ENCODE measurements at regions not wholly inside any gene's neighbourhood (a gene's known extent, or its start where the extent isn't known, plus 50 kb on each side); places are given as distances from the start of the nearest gene placed in this dataset.
"Not testable (repeated sequence)": the region's sequence is repeated elsewhere in the genome, so short reads cannot be mapped to it uniquely, and the experiment has no call there.

DNA sequence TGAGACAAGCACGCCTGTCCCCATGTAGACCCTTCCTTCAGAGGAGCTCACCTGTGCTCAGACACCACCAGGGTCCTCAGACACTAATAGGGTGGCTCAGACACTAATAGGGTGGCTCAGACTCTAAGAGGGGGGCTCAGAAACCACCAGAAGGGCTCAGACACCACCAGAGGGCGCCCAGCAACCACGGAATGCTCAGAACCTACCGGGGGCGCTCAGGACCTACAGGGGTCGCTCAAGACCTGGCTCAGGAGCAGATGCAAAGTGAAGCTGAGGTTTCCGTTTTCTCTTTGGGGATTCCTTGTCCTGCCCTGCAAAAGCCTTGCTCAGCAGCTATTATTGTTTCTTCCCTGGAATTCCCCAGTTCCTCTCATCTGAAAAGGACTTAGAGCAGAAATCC is 172.1 kb downstream of the POTEB start:
- DNase-seq = not testable (repeated sequence)

DNA sequence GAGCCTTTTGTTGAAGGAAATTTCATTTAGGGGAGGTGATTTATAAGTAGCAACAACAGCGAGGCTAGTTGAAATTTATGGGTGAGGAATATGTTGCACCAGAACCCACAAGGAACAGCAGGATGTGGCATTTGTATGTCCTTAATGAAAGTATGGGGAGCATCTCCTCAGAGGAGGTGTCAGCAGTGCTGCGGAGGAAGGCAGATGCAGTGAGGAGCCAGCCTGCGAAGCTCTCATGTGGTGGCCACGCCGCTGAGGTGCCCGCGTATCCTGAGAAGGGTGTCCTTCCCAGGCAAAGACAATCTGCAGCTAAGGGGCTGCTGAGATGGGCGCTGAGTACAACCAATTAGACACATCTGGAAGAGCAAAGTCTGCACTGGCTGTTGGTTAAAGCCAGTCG is 178.9 kb downstream of the POTEB start:
- not testable (repeated sequence) for DNase-seq

DNA sequence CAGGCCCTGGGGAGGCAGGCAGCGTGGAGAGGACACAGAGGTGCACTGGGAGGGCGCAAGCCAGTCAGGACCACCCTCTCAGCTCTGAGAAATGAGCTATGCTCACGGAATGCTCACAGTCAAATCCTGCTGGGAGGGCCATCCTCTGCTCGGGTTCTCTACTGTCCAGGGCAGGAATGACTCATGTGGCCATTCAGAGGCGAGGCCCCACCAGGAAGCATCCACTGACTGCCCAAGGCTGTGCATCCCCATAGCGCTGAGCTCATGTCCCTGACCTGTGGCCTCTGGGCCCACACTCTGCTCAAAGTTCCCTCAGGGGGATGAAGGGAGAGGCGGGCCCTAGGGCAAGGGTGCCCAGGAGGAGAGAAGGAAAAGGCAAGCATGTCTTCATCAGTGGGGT is 182.4 kb downstream of the POTEB start:
- not testable (repeated sequence) for DNase-seq

DNA sequence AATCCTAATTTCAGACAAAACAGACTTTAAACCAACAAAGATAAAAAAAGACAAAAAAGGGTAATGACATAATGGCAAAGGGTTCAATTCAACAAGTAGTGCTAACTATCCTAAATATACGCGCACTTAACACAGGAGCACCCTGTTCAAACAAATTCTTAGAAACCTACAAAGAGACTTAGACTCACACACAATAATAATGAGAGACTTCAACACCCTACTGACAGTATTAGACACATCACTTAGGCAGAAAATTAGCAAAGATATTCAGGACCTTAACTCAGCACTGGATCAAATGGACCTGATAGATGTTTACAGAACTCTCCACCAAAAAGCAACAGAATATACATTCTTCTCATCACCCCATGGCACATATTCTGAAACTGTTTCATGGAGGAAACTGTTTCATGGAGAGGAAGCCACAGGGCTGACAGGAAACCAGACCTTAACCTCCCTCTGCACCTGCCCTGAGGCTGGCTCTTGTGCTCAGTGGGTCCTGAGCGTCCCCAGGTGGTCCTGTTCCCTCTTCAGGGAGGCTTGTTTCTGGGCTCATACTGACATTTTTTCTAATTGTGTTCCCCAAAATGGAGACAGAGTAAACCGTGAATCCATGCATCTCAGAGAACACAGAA is 184.9 kb downstream of the POTEB start:
- DNase-seq = not testable (repeated sequence)

DNA sequence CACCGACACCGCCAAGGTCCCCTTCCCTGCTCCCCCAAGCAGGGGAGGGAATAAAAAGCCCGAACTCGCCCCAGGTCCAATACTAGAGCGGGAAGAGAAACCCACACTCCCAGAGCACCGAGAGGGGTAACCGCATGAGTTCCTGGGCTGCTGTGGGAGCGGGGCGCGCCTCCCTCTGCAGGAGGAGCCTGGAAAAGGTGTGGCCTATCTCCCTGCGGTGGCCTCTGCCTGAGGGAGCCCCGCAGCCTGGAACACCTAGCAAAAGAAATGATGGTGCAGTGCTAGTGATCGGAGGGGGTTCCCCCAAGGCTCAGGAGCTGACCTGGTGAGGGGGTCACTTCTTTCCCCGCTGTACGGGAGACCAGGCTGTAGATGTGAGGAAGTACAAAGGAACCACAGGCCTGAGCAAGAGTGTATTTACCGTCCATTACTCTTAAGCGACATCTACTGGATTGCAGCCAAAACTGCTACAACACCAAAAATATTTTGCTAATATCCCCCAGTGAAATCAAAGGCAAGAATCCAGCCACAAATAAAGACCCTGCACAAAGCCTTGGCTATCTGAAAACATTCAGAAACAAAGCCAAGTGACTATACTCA is 216.6 kb upstream of the POTEB3 start:
- not testable (repeated sequence) for DNase-seq

DNA sequence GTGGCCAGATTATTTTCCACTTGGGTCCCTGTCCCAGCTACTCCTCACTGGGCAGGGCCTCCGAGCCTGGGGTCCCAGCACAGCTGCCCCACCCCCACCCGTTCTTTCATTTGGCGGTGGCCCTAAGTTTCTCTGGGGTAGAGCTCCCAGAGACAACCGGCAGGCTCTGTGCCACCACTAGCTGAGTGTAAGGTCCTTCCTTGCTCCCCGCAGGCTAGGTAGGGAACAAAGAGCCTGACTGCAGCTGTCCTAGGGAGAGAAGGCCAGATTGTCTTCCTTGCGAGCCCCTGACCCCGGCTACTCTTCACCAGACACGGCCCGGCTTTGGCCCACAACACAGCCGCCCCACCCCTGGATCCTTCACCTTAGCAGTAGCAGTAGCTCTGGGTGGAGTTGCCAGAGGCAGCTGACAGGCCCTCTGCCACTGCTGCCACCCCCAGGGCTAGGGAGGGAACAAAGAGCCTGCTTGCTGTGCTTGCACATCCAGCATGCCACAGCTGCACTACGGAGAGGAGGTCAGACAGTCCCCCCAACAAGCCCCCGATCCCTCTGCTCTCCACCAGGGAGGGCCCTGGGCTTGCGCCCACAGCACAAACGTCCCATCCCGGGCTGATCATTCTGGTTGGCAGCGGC is 215.9 kb upstream of the POTEB3 start:
- not testable (repeated sequence) for DNase-seq

DNA sequence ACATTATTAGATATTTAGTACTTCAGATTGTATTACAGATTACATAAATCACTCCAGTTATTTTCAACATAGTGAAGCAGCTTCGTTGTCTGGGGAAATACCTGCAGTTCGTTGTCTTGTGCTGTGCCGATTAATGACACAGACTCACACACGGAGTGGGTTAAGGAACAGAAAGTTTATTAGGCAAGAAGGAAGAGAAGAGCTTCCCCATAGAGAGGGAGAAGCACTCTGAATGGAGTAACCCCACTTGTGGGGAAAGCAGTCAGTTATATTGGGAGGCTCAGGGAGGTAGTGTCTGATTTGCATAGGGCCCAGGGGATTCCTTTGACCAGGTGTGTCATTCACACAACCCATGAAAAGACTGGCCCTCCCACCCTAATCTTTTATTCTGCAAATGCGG is 213.4 kb upstream of the POTEB3 start:
- not testable (repeated sequence) for DNase-seq

DNA sequence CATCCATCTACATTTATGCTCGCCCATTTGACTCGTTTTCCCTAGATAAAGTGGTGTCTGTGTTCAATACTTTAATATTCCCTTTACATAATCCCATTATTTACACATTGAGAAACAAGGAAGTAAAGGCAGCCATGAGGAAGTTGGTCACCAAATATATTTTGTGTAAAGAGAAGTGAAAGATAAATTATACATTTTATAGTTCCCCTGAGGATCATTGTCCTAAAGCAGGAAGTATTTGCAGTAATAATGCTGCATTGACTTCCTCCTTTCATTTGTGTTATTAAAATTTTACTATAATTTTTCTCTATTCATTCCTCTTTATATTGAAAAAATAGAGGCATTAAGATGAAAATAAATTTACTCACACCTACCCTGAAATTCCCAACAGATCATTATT is 198.5 kb upstream of the POTEB3 start:
- DNase-seq = not testable (repeated sequence)

DNA sequence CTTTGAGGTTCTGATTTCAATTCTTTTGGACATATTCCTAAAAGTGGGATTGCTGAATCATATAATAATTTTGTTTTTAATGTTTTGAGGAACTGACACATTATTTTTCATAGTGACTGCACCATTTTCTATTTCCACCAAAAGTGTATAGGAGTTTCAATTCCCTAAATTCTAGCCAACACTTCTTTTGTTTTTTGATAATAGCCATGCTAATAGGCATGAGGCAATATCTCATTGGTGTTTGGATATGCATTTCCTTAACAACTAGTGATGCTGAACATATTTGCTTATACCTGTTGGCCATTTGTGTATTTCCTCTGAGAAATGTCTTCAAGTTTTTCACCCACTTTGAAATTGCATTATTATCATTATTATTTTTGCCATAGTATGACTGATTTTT is 186.4 kb upstream of the POTEB3 start:
- DNase-seq = not testable (repeated sequence)

DNA sequence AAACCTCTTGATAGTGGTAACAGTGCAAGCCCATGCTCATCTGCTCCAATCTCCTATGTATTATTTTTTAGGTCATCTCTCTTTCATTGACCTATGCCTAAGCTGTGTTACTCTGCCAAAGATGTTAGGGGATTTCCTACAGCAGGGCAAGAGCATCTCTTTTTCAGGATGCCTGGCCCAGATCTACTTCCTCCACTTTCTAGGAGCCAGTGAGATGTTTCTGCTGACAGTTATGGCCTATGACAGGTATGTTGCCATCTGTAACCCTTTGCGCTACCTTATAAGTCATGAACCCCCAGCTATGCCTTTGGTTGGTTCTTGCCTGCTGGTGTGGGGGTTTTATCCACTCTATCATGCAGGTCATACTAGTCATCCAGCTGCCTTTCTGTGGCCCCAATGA is 168.9 kb upstream of the POTEB3 start:
- not testable (repeated sequence) for DNase-seq

DNA sequence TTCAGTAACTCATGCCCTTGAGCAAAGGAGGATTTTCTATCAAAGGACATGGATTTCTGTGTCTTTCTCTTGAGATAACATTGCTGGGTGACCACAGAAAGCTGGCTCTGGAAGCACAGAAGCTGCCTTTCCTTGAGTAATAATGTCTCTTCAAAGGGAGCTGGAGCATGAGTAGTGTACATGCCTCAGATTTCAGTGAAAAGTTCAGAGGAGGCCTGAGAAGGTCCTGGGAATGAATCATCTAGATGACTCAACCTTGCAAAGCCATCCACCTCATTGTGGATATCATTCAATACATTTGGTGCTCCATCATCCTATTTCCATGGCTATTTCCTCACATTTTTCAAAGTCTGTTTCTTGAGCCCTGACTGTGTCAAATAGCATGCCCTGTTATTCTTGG is 125.1 kb upstream of the POTEB3 start:
- not testable (repeated sequence) for DNase-seq

DNA sequence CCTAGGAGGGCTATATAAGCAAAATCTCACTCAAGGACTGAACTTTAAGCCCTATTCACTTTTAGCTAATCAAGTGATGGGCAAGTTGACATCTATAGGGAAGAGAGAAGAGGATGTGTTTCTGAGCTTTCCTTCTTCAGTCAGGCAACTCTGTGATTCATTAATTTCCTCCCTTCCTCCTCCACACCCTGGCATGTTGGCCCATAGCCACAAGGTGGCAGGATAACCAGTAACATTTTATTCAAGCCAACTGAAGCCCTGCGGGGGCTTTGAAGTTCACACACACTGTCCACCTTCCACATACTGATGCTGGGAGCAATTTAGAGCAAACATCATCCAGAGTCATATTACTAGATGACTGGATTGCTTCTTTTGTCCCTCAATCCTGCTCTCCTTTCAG is 111.5 kb upstream of the POTEB3 start:
- not testable (repeated sequence) for DNase-seq

DNA sequence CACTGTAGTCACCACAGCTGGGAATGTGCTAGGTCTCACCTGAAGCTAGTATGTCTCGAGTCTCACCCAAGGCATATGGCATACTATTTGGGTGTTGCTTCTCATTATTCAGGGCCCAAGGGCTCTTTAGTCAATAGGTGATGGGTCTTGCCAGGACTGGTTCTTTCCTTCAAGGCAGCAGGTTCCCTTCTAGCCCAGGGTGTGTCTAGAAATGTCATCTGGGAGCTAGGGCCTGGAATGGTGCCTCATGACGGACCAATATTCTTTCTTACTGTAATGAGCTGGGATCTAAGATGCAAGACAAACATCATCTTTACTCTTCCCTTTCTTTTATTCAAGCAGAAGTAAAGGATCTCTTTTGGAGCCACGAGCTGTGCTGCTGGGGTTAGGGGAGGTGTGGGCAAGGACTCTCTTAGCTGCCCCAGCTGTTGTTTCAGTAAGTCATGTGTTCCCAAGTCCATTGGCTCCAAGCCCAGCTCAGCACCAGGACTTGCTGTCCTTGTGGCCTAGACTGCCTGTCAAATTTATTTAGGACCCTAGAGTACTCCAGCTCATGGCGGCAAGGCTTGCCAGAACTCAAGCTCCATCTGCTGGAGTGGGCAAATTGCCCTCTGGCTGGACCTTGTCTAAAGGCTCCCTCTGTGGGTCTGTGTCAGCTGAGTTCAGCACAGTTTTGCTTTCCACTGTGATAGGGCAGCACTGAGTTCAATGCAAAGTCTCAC is 106.0 kb upstream of the POTEB3 start:
- not testable (repeated sequence) for DNase-seq

DNA sequence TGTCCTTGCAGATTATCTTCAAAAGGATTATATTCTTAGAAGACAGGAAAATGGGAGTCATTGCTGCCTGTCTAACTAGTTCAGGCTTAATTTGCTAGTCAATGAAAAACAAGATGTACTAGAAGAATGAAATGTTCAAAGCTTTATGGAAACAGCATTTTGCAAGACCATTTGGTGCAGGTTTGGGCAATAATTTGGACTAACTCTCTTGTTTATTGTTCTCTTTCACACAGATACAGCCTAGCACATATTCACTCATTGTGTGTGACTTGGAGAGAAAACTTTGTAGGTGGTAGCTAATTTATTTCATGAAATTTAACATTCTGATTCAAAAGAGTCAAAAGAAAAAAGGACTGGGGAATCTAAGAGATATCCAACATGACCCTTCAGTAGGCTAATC is 92.5 kb upstream of the POTEB3 start:
- not testable (repeated sequence) for DNase-seq

DNA sequence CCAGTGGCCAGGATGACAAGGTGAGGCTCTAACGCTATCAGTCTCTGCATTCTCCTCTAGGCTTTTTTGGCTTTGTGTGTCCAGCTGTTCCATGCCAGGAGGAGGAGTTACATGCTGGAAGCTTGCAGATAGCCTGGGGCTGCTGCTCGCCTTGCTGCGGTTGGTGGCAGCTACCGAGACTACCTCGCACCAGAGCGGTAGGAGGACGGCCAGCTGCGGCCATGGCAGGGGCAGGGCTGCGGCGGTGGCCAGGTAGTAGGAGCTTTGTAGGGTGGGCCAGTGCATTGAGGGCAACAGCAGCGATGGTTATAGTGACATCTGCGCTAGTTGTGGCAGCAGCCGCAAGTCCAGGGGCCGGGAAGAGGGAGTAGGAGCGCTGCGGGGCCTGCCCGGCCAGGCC is 75.9 kb upstream of the POTEB3 start:
- not testable (repeated sequence) for DNase-seq

DNA sequence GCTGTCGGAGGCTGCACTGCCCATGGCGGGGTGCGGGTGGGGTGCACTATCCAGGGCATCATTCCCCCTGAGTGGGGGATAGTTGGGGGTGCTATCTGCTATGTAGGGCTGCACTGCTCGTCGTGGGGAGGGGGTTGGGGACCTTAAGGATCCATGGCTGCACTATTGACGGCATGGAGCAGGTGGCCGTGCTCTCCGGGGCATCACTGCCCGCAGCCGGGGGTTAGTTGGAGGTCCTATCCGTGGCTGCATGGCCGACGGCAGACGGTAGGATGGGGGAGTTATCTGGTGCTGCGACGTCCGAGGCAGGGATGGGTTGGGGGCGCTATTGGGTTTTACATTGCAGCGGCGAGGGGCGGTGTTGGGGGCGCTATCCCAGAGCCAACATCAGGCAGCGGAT is 75.0 kb upstream of the POTEB3 start:
- DNase-seq = not testable (repeated sequence)

DNA sequence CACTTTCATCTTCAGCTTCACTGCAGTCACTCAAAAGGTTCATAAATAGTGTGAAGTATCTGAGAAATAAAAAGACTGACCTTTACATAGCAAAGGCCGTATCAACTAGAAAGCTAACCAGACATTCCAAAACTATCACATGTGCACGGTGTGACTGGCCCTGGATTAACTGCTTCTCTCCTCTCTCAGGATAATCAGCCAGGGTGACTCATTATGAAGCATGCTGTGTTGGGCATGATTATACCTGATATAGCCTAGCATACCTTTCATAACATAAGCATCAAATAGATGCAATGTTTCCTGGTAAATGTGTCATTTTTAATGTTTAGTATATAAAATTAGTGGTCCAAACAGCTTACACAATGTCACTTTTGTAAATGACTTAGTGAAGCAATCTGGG is 62.7 kb upstream of the POTEB3 start:
- DNase-seq = not testable (repeated sequence)
